IPS-NIHi7 (cell line): ENCODE measurements at regions not wholly inside any gene's neighbourhood (a gene's known extent, or its start where the extent isn't known, plus 50 kb on each side); places are given as distances from the start of the nearest gene placed in this dataset.
"Not testable (repeated sequence)": the region's sequence is repeated elsewhere in the genome, so short reads cannot be mapped to it uniquely, and the experiment has no call there.

Source experiments
- DNase-seq: peaks from one replicate; pipeline ENCODE4 v3.0.0; 2012; ENCODE audit warnings: mixed read lengths; ENCODE audit errors: extremely low spot score

DNA sequence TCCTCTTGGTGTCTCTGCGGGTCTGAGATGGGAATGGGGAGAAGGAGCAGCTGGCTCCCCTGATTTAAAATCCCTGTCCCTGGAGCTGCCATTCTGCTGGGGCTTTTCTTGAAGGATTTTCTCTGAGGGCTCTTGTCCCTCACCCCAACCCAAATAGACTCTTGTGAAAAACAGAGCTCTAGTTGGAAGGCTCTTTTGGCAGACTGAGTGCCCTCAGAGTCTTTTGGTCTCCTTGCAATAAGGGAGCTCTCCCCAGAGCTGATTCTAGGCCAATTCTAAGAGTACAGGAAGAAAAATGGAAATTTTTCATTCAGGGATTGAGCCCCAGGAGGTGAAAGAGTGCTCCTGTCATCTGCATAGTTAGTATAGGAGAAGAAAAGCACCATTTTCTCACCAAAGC, 238.3 kb downstream of the COG6 start:
- DNase-seq: no peak

GRCh38 chr13:39894586-39894985, 239.1 kb downstream of the COG6 start:
- DNase-seq: no peak

DNA sequence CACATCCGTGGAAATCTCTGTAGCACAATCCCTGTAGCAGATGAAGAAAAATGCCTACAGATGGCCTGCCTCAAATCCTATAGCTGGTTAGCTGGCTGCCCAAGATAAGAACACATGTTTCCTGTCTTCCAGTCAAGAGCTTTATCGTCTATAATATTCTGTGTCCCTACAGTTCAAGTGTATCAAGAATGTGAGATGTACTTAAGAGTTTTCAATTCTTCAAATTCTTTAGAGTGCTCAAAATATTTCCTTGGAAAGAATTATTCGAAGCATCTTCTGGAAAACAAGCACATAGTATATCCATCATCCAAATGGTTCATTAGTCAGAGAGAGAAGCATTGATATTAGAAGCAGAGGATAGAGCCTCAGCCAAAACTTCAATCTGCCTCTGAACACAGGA, 239.8 kb downstream of the COG6 start:
- no peak for DNase-seq

- DNase-seq: no peak
These were observed 242.2 kb downstream of the COG6 start for GRCh38 chr13:39897636-39898035.

GRCh38 chr13:39900106-39900750, 244.8 kb downstream of the COG6 start:
- no peak for DNase-seq

DNA sequence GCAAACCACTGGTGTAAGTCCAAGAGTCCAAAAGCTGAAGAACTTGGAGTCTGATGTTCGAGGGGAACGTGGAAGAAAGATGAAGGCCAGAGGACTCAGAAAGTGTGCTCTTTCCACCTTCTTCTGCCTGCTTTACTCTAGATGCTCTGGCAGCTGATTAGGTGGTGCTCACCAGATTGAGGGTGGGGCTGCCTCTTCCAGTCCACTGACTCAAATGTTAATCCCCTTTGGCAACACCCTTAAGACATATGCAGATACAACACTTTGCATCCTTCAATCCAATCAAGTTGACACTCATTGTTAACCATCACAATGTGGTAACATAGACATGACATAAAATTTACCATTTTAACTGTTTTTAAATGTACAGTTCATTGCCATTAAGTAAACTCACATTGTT, 249.5 kb downstream of the COG6 start:
- no peak for DNase-seq

- no peak for DNase-seq
These were observed 254.2 kb downstream of the COG6 start for GRCh38 chr13:39909634-39910033.

- DNase-seq: no peak
These were observed 254.6 kb downstream of the COG6 start for GRCh38 chr13:39910041-39910440.

DNA sequence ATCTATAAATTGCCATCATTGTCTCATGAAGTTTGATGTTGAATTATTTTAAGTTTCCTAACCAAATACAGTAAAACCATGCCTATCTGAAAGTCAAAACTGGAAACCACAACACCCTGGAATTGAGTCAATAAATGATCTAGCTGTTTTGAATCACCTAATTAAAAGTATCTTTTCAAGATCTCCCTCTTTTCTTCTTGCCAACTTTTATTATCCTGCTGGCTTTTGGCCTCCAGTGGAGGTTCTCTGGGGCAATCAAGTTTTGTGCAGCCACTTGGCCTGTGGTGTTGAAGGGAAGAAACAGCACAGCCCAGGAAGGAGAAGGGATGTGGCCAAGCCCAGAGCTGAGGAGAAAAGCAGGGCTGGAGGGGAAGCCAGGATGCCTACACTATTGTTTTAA, 255.4 kb downstream of the COG6 start:
- DNase-seq: no peak

DNA sequence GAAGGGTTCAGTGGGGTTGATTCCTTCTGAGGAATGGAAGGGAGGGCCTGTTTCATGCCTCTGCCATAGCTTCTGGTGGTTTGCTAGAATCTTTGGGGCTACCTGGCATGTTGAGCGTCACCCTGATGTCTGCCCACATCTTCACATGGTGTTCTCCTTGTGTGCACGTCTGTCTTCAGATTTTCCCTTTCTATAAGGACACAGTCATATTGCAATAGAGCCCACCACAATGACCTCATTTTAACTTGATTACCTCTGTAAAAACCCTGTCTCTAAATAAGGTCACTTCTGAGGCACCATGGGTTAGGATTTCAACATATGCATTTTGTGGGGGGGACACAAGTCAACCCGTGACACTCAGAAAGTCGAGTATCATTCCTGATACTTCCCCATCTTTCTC, 257.9 kb downstream of the COG6 start:
- no peak for DNase-seq

DNA sequence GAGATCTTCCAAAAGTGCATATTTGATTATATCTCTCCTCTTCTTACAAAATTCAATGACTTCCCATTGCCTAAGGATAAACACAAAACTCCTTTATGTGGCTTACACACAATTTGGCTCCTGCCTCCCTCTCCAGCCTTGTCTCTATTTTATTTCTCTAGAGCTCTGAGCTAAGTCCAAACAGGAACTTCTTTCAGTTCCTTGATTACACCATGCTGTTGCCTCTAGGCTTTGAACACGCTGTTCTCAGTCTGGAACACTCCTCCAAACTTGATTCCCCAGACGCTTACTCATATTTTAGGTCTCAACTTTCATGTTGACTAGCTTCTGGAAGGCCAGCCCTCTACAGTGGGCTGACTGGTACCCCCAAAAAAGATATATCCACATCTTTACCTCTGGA, 258.5 kb downstream of the COG6 start:
- no peak for DNase-seq

DNA sequence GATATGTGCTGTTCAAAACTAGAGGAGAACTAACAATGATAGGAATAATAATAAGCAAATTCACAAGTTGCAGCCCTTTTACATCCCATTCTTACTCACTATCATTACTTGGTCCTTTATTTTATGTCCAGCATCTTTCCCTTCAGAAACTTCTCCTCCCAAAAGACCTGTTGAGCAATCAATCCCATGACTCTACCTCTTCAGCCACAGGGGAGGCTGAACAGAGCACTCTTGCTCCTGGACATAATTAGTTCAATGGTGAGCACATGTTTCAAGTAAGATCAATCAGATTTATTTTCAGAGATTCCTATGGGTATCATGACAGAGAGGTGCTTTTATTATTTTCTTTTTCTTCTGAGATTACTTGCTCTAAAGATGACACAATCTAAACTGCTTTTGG, 260.0 kb downstream of the COG6 start:
- DNase-seq: no peak

DNA sequence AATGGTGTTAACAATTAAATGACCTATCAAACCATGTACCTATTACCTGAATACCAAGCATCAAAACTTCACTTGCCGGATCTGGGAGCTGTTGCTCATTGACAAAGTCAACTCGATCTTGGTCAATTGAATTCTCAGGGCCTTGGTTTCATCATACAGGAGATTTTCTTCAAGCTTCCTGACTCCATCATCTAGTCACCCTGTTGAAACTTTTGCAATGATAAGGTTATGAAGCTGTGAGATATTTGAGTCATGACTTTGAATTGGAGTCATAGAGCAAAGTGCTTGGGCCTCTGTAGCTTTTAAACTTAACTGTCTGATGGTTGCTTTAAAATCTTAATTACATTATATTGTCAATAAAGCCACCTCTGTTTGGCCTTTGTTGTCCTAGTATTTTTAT, 260.9 kb downstream of the COG6 start:
- no peak for DNase-seq

DNA sequence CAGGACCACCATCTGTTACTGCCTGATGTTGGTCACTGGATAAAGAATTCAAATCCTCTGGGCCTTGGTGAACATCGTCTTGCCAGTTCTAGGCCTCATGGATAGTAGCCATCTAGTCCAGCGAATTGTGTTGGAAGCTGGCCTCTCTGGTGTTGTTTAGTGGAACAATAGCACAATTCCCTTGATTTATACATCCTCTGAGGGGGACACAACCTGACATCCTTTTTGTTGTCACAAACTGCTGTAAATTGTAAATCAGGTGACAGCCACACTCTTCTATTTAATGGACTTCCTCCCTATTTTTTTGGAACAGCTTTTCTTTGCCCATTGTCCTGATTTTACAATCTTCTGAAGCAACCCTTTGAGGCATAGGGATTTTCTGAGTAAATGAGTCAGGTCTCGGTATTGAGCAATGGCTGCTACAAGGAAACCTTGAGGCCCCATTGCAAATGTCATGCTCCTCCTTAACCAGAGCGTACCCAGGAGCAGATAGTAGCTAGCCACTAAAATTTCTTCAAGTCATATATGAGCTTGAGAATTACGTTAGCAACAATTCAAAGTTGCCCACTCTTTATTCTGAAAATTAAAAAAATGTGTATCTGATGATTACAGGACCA, 263.3 kb downstream of the COG6 start:
- no peak for DNase-seq

DNA sequence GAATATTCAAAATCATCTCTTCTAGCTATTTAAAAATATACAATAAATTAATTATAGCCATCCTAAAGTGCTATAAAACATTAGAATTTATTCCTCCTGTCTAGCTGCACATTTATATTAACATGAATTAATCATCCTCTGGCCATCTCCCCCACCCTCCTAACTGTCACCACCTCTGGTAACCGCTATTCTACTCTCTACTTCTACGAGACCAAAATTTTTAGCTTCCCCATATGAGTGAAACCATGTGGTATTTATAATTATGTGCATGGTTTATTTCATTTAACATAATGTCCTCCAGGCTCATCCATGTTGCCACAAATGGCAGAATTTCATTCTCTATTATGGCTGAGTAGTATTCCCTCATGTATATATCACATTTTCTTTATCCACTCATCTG, 265.2 kb downstream of the COG6 start:
- no peak for DNase-seq

DNA sequence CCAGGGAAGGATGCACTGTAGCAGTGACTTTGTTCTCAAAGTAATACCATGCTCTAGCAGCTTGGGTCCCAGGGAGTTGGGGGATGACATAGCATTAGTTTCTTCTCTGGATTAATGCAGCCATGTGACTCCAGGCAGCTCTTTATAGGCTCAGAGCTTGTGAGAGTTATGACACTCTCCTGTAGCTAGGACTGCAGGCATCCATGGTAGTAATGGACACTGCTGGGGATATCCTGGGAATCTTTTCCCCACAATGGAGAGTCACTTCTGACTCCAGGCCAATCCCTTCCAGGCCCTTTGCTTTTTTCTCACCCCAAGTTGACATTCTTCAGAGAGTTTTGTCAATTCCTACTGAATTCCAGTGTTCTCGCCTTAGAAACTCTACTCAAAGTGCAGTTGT, 270.9 kb downstream of the COG6 start:
- DNase-seq: no peak

DNA sequence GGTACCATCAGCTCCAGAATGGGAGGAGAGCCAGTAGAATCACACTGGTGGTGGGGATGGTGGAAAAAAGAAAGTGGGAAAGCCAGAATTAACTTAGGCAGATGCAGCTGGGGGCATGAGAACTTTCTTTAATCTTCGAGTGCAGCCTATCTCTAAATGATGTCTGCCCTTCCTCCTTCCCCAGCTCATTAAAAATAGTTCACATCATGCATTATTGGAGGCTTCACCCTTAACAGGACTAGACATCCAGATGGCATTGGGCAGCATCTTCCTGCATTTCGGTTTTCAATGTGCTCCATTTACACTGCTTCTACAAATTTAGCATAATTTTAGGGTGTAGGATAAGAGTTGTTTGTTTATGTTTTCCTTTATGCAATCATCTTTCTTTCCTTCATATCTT, 272.8 kb downstream of the COG6 start:
- DNase-seq: no peak

DNA sequence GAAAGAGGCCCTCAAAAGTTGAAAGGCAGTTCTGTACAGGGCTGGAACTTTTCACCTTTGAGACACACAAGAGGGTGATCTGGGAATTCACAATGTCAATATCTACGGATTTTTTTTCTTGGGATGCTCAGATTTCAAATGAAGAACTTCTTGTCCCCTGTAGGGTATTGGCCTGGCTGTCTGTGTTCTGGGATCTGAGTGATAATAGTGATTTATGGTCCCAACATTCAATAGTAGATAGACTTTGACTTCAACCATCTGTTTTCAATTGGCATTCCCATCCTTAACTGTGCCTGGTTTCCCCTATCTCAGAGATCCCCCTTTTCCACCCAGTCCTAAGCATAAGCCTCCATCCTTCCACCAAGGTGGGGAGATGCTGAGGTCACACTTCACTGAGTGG, 274.1 kb downstream of the COG6 start:
- DNase-seq: no peak

DNA sequence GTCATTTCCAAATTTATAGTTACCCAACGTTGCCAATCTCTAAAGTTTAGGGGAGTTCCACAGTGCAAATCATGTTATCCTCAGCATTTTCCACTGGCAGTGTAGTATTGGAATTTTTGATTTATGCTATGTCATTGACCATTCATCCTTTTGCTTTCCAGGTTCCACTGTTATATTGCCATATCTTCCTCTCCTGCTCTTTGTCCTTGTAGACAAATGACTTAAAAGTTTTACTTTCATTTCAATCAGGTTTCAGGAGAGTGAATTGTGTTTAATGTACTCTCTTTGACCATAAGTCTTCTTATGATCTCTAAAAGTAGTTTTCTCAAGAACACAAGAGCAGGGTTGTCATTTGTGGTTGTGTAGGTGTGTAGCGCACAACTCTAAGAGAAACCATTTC, 274.6 kb downstream of the COG6 start:
- no peak for DNase-seq

DNA sequence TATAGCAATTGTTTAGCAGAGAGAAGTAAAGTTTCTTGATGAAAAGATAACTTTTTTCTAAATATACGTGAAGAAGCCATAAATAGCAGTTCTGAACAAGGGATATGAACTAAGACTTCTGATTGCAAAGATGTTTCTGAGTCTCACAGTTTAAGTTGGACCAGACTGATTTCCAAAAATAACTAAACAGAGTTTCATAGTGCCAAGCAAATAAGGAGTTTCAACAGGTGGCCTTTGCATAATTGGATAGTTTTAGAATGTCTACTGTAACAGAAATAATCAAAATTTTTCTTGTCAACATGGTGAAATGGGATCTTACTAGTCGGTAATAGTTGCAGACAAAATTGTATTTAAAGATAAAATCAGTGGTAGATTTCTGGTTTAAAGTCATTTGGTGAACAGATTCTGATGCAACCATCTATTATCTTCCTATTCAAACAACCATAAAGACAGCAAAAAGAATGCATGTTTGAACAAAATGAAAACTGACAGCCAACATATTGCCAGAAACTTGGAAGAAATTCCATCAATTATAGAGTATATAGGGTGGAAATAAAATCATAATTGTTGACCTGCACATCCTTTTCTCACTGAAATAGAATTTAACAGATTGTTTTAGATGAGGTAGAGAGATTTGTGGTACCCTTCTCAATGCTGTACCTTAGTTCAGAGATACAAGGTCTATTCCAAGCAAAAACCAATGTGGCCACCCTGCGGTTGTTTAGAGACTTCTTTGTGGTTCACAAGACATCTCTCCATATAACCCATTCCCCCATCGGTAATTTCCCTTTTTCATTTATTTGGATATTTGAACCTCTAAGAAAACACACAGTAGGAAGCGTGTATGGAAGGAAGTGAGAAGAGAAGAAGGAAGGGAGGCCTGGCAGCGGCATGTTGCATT, 275.3 kb downstream of the COG6 start:
- no peak for DNase-seq

GRCh38 chr13:39931505-39931904, 276.0 kb downstream of the COG6 start:
- no peak for DNase-seq

GRCh38 chr13:39932514-39932913, 277.1 kb downstream of the COG6 start:
- not testable (repeated sequence) for DNase-seq

DNA sequence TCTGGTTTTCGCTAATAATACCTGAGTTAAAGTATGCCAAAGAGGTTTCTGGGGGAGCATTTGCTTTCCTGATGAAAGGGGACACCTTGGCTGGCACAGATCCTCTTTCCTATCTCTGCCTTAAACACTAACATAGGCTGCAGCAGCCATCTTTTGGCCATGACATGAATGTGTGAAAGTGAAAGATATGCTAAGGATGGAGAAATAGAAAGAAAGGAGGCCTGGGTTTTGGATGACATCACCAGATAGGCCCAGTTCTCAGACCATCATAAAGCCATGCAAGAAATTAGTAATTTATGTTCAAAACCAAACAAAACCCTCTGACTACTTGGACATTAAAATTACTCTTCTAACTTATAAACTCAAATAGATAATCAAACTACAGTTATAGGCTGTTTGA, 279.7 kb downstream of the COG6 start:
- DNase-seq: no peak
